RKO (cell line): ENCODE measurements at regions not wholly inside any gene's neighbourhood (a gene's known extent, or its start where the extent isn't known, plus 50 kb on each side); places are given as distances from the start of the nearest gene placed in this dataset.
A peak's percentile ranks its signal among the peaks of the same experiment; 100 is the strongest.

Experiments
- DNase-seq: peaks from one replicate; pipeline ENCODE4 v3.0.0-alpha.2; 2016; ENCODE audit warnings: low spot score

DNA sequence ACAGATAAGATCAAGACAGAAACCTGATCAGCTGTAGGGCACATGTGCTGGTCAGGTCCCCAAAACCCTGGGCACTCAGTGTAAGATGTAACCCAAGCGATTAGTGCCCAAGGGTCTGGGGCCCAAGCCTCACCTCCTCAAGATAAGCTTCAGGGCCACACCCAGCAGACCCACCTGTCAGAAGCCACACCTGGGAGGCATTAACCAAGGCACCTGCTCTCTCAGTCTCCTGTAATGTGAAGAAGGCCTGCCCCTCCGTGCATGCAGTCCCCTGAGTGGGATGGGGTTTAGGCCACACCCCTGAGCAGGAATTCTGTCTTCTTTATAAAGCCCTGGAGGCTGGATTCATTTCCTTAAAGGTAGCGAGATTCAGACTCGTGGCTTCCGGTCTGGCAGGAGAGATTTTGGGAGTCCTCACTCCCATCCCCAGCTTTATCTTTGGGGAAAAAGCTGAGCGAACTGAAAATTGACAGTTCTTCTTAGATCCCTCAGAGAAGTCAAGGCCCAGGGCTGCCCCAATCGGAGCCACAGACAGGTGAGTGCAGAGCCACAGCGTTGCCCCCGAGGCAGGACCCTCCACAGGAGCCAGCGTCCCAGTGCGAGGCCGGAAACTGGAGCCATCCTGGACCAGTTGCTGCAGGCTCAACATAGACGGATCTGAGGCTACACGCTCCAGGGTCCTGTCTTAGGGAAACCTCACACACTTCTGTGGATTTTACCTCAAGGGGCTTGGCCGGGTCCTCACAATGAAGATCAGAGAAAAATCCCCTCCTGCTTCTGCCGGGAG, 357.6 kb upstream of the IRX4 start:
- no peak for DNase-seq

DNA sequence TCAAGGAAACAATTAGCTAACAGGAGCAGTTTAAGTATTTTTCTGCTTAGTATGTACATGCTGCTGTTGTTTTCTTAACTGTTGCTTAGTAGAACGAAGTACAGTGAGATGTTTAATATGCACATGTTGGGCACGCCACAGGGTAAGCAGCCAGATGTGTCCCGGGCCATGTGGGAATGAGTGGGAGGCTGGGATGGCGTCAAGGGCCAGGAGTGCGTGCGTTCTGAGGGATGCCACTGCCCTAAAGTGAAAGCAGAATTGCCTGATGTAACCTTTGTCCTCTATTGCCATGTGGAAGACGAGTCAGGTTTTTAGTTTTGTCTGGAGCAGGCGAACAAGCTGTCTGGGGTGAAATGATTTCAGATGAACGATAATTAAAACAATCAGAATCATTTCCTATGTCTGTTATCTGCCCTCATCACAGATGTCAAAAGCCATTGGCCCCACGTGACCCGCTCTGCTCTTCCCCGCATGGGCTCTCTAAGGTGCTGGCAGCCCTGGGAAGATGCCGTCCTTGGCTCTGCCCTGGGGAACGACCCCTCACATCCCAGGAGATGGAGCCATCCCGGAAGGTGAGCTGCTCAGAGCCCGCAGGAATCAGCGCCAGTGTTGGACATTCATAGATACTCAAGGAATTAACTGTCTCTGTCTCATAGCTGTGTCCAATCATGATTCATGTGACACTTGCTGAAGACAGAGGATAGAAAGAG, 356.6 kb upstream of the IRX4 start:
- no peak for DNase-seq

DNA sequence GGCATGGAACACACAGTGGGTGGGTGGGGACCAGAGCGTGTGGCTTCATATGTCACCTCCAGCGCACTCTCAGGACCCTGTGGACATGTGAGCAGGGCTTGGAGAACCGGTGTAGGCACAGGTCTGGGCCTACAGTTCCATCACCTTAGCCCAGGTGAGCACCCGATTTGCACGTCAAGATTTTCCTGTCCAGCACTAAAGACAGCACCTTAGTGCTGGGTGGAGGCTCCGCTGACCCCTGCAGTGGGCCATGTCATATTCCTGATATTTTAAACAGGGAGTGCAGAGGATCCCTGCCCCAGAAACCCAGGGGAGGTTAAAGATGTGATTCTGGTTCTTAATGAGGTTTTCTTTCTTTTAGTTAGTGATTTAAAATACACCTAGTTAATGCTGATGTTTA, 356.0 kb upstream of the IRX4 start:
- no peak for DNase-seq

DNA sequence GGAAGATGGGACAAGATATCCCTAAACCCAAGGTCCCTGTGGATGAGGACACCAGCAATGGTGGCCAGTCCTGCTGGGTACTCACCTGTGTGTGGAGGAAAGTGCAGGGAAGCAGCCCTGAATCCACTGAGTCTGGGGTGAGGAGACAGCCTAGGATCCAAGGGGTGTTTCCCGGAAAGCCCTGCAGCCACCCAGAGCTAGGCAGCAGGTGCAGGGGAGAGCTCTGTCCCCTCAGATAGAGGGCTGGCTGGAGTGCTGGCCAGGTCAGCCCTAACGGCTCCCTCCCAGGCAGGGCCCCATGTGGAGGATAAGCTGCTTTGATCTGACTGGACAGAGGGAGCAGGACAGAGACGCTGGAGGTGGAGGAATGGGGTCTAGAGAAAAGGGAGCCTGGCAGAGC, 344.7 kb upstream of the IRX4 start:
- DNase-seq = no peak

DNA sequence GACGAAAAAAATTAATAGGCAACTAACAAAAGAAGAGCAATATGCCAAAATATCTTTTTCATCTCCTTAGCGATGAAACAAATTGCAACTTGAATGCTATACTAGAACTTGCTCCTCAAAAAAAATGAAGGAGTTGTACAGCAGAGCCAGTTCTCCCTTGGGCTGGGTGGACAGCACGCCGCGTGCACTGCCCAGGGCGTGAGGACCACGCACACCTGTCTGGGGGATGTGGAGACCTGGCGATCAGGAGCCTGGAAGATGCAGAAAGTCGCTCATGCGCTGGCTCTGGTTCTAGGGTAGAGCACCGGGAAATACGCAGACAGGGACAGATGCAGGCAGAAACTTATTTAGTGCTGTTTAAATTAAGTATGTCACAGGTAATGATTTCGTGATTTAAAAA, 342.0 kb upstream of the IRX4 start:
- no peak for DNase-seq

DNA sequence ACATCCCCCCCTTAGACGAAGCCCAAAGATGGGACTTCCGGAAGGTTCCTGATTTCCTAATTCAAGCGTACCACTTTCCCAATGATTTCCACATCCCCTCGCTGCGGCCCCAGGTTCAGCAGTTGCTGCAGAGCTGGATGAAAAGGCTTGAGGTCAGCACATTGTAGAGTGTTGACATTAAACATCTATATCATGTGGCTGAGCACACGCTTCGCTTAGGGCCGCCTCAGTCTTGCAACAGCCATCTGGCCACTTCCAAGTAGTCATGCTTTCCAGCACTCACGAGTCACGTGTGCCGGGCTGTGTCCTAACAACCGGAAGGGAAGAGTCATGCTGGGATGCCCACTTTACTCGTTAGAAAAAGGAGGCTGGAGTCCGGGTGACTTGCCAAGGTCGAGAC, 340.6 kb upstream of the IRX4 start:
- no peak for DNase-seq

DNA sequence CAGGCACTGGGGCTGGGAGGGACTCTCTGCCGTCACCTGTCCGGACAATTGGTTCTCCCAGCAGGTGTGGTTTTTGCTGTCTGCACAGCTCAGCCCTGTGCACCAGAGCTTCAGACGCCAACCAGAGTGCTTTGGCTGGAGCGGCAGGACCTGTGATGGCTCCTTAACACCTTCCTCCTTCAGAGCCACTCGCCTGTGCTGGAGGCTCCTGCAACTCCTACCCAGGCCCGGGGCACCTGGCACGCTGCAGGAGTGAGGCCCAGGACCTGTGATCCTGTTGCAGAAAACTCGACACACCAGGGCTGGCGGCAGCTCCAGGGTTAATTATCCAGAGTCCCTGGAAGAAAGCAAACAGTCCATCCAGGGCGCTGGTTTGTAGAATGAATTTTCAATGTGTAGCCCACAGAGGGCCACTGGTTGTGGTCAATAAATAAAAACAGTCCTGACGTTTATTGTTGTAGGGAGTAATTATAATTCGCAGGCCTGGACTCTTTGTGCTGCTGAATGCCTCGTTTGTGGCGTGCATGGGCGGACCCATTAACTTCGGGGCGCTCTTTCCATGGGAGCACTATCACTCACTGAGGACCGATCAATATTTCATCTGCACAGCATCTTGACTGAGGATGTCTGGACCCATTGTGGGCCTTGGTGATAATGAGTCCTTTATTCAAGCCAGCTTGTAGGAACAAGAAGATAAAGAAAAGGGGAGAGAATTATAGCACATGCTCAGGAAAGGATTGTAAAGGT, 339.7 kb upstream of the IRX4 start:
- no peak for DNase-seq

DNA sequence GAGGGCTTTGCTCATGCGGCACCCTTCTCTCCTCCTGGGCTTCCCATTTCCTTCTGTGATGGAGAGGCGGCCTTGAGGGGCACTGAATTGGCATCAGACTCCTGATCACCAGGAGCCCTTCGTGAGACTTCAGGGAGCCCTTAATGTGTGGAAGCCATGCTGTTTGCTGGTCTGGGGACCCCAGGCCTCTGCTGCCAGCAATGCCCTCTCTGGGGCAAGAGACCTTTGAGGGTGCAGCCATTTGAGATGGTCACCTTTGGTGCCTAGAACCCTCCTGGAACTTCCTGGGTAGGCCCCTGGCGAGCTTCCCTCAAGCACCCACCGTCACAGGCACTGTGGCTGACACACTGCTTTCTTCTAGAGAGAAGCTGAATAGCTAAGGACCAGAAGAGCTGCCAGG, 338.7 kb upstream of the IRX4 start:
- DNase-seq = no peak

DNA sequence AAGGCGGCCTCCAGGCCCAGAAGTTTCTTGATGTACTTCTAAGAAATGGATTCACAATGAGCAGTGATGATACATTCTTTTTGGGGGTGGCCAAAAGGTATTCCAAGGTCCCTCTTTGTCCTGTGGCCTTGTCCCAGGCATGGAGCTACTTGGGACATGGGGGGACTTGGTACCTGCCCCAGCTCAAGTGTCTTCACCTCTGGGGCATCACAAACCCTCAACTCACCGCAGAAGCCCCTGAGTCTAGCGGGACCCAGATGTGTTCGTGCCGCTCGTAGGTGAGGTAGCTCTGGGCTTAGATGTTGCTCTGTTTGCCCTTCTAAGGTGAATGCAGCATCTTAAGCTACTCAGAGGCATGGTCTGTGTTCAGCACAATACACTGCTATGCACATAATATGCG, 338.0 kb upstream of the IRX4 start:
- no peak for DNase-seq

DNA sequence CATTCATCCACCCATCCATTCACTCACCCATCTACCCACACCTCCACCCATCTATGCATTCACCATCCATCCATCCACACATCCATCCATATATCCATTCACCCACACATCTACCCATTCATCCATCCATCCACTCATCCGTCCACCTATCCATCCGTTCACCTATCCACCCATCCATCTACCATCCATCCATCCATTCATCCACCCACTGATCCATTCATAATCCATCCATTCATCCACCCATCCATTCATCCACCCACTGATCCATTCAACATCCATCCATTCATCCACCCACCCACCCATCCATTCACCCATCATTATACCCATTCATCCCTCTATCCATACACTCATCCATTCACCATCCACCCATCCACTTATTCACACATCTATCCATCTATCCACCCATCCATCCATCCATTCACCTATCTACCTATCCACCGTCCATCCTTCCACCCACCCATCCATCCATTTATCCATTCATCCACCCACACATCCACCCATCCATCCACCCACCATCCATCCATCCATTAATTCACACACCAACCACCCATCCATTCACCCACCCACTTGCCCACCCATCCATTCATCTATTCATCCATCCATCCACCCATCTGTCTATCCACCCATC, 336.5 kb upstream of the IRX4 start:
- no peak for DNase-seq

DNA sequence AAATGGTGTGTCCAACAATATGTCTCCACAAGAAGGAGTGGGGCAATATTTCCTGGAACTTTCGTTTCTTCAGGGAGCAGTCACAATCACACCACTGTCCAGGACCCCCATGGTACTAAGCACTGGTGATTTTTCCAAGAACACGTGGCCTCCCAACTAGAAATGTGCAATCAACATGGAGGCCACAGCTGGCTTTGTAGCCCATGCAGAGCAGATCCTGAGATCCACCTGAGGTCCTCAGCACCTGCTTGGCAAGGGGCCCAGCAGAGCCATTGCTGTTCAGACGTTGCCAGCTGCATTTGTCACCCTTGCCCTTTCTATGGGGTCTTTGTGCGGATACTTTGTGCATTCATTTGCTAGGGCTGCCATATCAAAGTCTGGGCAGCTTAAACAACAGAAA, 334.5 kb upstream of the IRX4 start:
- DNase-seq = no peak

DNA sequence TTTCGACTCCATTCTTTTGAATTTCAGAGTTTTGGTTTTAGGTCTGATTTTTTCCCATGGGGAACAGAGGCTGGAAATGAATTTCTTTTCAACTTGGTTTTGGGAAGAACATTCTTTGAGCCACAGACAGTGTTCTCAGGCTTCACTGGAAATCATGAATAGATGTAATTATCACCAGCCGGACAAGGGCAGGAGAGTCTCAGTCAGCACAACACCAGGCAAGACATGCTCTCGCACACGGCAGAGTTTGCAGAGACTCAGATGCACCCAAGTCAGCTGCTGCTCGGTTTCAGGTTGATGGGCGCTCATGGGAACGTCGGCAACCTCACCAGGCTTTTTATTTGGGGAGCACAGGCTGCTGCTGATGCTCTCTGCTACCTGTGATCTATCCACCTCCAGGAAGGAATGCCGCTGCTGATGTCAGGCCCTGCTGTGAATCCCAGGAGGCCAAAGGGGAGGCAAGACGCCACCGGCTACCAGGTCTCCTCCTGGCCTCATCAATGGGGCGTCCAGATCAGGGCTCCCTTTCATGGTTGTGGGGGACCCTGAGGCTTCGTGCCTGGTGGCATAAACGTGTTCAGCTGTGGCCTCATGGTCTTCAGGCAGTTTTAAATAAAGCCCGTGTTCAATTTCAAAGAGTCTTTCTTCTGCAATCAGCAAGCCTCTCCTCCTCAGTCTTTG, 332.3 kb upstream of the IRX4 start:
- DNase-seq = no peak

DNA sequence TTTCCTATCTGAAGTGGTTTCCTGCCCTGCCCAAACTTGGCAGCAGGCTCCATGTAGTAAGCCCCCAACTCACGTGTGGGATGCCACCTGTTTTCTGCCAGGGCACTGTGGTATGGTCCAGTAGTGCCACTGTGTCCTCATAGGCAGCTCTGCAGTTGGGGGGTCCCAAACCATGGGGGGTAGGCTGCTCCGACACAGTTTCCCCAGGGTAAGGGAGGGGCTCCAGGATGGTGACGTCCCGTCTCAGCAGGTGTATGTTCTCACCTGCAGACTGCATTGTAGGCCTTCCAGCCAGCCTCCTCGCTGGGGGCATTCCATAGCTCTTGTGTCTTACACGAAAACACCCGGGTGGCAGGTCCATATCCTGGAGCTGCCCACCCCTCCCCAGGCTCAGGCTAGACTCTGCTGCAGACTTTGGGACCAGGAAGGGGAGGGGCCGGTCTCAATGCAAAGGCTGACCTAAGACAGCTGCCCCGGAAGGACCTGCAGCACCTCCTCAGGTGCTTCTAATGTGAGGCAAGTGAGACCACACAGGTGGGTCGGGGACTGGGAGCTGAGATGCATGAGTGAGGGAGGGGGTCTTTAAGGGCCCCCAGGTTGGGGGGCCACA, 330.5 kb upstream of the IRX4 start:
- DNase-seq = no peak

DNA sequence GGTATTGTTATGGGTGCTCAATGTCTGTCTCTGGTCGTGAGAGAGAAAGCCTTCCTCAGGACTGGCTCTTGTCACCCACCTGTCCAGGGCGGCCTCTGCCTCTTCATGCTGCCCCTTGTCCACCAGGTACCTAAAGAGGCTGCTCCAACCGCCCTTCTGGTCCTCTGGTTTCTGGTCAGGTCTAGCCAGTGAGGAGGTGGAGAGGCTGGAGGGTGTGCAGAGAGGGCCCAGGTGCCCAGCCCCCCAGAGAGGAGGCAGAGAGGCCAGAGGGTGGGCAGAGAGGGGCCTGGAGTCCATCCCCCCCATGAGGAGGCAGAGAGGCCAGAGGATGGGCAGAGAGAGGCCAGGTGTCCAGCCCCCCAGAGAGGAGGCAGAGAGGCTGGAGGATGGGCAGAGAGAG, 329.8 kb upstream of the IRX4 start:
- no peak for DNase-seq

DNA sequence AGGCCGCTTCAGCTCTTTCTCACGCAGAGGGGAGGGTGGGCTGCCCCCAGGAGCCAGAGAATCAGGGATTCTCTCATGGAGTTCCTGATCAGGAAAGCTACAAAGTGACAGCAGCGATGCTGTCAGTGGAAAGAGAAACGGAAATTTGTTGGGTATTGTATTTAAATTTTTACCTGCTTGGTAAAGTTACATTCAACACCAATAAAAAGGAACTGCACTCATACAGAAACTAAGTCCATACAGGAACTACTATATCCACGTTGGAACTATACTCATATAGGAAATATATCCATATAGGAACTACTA, 325.5 kb upstream of the IRX4 start:
- DNase-seq = no peak

DNA sequence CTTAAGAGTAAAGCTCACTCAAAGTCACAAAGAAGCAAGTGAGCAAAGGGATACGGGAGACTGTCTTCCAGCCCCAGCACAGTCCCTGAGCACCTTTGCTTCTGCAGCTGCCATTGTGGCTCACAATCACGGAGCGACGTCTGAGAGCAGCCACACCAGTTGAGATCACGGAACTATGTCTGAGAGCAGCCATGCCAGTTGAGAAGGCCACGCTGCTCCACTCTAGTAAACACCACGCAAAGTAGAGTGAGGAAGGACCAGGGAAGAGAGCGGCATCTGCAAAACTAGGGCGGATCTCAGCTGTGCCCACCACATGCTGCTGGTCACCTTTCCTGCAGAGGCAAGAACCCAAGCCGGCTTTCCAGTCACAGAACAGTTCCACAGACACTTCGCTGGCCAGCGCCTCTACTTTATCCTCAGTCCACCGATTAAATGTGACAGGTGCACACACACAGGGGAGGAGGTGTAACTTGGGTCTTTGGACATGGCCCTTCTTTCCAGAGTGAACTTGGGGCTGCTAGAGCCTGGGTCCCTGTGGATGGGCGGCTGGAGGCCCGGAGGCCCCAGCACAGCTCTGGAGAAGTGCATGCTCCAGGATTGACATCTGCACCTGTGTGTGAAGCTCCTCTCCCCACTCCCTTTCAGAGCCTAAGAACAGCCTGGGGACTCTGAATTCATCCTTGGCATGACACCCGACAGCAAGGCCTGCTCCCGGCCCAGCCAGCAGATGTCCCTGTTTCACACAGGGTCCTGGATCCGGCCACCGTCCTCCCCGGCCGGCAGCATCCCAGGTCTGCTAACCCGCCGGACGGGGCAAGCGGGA, 324.9 kb upstream of the IRX4 start:
- DNase-seq = peak; percentile 39

DNA sequence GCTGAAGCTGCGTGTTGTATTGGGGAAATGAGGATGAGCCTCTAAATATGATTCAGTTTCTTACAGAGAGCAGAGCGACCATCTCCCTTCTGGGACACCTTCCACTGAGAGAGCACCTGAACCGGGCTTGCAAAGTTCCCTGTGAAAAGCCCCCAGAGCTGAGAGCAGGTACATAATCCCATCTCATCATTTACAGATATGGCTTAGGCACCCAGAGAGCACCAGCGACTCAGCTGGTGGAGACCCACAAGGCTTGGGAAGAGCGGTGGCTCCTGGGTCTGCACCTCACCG, 324.3 kb upstream of the IRX4 start:
- DNase-seq = no peak

DNA sequence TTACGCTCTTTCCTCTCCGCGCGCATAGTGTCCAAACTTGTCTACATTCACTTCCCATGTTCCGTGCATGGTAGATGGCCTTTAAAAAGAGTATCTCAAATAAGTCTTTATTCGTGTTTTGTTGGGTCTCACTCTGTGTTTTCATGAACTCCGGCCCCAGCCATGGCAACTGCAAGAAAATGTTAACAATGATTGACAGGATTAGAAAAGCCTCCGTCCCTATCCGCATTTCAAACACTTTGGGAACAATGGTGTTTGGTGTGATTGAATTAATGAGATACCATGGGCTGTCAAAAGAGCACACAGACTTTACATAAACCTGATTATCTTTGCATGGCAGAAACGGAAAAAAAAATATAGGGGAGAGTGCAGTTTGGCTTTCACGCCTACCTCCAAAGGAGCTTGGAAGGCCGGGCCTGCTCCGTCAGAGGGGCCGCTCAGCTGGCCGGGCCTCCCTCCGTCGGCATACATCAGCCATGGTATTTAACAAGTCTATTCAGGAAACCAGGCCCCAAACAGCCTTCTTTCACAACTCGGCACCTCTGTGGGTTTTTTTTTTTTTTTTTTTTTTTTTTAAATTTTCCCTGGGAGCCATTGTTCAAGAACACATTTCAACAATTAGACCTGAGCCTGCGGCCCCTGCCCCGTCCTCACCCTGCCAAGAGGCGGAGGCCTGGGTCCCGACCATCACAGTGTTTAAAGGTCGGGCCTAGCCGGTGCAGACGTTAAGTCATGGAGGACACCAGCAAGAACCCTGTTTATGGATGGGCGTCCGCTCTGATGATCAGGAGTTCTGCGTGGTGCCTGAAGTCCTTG, 323.8 kb upstream of the IRX4 start:
- DNase-seq = no peak

DNA sequence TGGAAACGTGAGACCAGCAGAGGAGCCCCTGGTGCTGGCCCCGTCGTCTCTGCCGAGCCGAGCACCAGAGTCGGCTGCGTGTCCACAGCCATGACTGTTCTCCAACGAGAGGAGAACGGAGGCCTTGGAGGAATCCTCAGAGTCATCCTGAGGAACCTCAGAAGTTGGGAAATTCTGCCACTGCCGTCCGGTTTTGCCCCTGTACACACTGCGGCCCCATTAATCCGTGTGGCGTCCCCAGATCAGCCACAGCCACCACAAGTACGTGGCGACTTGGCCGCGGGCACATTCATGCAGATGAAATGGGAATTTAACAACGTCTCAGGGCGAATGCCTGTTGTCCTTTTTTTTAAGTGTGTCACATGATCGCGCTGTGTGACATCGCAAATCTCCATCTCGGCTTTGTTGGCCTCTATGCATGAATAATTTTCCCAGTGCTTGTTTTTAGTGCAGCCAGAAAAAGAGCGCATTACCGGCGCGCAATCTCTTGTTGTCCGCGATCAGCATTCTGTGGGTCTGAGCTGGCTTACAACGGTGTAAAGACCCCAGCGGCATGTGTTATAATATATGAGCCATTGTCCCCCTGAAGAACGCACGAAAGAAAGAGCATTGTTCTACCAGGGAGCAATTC, 323.0 kb upstream of the IRX4 start:
- no peak for DNase-seq

DNA sequence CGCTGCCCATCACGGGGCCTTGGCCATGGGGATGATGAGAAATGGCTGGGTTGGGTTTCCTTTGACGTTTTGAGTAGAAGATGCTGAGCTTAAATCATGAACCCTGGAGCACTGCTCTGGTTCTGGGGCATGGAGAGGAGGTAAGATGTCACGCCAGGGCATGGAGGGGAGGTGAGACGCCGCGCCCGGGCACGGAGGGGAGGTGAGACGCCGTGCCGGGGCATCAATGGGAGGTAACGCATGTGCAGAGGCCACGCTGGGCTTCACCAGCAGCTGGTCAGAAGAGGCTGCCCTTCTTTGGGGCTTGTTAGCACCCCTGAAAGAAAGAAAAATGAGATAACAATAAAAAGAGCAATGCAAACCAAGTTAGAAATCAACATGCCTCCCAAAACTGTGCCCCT, 322.5 kb upstream of the IRX4 start:
- DNase-seq = no peak
